Activated CD4-positive, alpha-beta T cell treated with anti-CD3 and anti-CD28 coated beads for 36 hours (primary cell): ENCODE measurements at regions not wholly inside any gene's neighbourhood (a gene's known extent, or its start where the extent isn't known, plus 50 kb on each side); places are given as distances from the start of the nearest gene placed in this dataset.
A peak's percentile ranks its signal among the peaks of the same experiment; 100 is the strongest.
"Not testable (repeated sequence)": the region's sequence is repeated elsewhere in the genome, so short reads cannot be mapped to it uniquely, and the experiment has no call there.

ENCODE experiments used
- ATAC-seq: fragments of 200-7000 bp; cut with Tn5 transposase; one replicate; pipeline ENCODE4 v1.10.0; 2021; ENCODE audit warnings: mild to moderate bottlenecking, moderate library complexity
- CTCF ChIA-PET: fragments of 350-600 bp; sonication (Branson Sonifier 250); formaldehyde crosslinking; loops from one replicate; lab custom pipeline; 2021; ENCODE audit warnings: antibody characterized with exemption; lab: Charles Lee
- POLR2A ChIA-PET: fragments of 350-600 bp; sonication (Branson Sonifier 250); formaldehyde crosslinking; loops from one replicate; lab custom pipeline; 2021; ENCODE audit warnings: antibody characterized with exemption, inconsistent platforms; lab: Charles Lee
- DNase-seq: peaks from one replicate; pipeline ENCODE4 v3.0.0-alpha.2; 2020
- H3K27ac Mint-ChIP-seq: one replicate; pipeline ENCODE4 v1.8.0; 2021; ENCODE audit warnings: mixed read lengths
- H3K27me3 Mint-ChIP-seq: one replicate; pipeline ENCODE4 v1.8.0; 2021; ENCODE audit warnings: mixed read lengths
- H3K36me3 Mint-ChIP-seq: one replicate; pipeline ENCODE4 v1.8.0; 2021; ENCODE audit warnings: low read depth, mixed read lengths
- H3K4me1 Mint-ChIP-seq: one replicate; pipeline ENCODE4 v1.8.0; 2021; ENCODE audit warnings: mixed read lengths
- H3K4me3 Mint-ChIP-seq: one replicate; pipeline ENCODE4 v1.8.0; 2021; ENCODE audit warnings: mild to moderate bottlenecking, moderate library complexity, mixed read lengths
- H3K9me3 Mint-ChIP-seq: one replicate; pipeline ENCODE4 v1.8.0; 2021; ENCODE audit warnings: low read depth, mixed read lengths
- intact Hi-C, 2 experiments: fragments of 100-400 bp; cut with DNase I in 1 of 2; cut with micrococcal nuclease in 1 of 2; formaldehyde crosslinking; loops; one replicate each; pipeline versions ENCODE4 v1.14.2 to v1.15.1; 2022 to 2024; cut with DNase I, micrococcal nuclease

GRCh38 chr6:170008294-170008785, 256.9 kb downstream of the ERMARD start:
- DNase-seq (no peak), ATAC-seq (no peak)

GRCh38 chr6:170007468-170008293, 256.3 kb downstream of the ERMARD start:
- ChIA-PET POLR2A (no interaction called here), CTCF (interaction anchor here (1.1 kb wide), 1 partner anchor 515 kb away, joined by 3 read pairs; no protein-coding TSS in a partner anchor)
- DNase-seq: no peak
- no peak overlapping the region for H3K27ac Mint-ChIP-seq
- H3K4me3 Mint-ChIP-seq: no peak overlapping the region
- H3K9me3 Mint-ChIP-seq: peaks cover 19% of the 10 kb centered on the region
- H3K4me1 Mint-ChIP-seq: peaks cover 6% of the 10 kb centered on the region
- intact Hi-C loops: no loop called here
- ATAC-seq: no peak
- H3K36me3 Mint-ChIP-seq: peaks cover 9% of the 10 kb centered on the region
- H3K27me3 Mint-ChIP-seq: peaks cover 2% of the 10 kb centered on the region

More at GRCh38 chr6:170008294-170008785, 256.9 kb downstream of the ERMARD start:
- Mint-ChIP-seq H3K4me3 (no peak overlapping the region), H3K36me3 (peaks cover 9% of the 10 kb centered on the region), H3K4me1 (peaks cover 6% of the 10 kb centered on the region), H3K27me3 (peaks cover 4% of the 10 kb centered on the region), H3K9me3 (peaks cover 14% of the 10 kb centered on the region), H3K27ac (no peak overlapping the region)
- intact Hi-C loops: no loop called here
- ChIA-PET POLR2A (no interaction called here), CTCF (interaction anchor here (1.1 kb wide), 1 partner anchor 515 kb away, joined by 3 read pairs; no protein-coding TSS in a partner anchor)

DNA sequence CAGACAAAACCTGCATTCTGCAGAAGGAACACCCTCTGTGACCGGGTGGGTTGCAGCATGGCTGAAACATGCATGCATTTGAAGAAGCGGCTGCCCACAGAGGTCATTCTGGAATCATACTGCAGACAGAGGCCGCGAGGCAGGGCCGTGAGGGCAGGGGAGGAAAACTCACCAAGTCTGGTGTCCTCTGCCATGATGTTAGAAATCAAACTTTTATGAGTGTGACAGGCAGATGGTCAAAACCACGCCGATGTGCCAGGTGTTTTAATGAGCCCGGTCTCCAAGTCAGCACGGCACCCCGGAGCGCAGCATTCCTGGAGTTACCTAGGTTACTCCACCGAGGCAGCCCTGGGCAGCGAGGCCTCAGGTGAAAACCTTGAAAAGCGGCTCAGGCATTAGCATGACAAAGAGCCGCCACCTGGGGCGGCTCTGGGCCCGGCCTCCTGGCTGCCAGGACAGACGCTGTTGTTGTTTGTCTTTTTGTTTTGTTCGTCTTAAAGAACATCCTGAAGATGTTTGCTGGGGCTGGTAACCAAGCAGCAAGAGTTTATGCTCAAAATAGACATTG, 255.6 kb downstream of the ERMARD start:
- DNase-seq (no peak), ATAC-seq (no peak)
- Mint-ChIP-seq H3K9me3 (peaks cover 24% of the 10 kb centered on the region), H3K36me3 (peaks cover 14% of the 10 kb centered on the region), H3K4me3 (no peak overlapping the region), H3K27ac (no peak overlapping the region), H3K4me1 (peaks cover 6% of the 10 kb centered on the region), H3K27me3 (no peaks in the 10 kb centered on the region)
- POLR2A ChIA-PET: no interaction called here
- intact Hi-C loops: no loop called here
- CTCF ChIA-PET: no interaction called here

GRCh38 chr6:170006071-170006899, 254.9 kb downstream of the ERMARD start:
- DNase-seq (no peak), ATAC-seq (no peak)
- CTCF ChIA-PET: interaction anchor here (0.6 kb wide), 1 partner anchor 38 kb away, joined by 4 read pairs; no protein-coding TSS in a partner anchor
- Mint-ChIP-seq H3K4me1 (peaks cover 6% of the 10 kb centered on the region), H3K27ac (no peak overlapping the region), H3K36me3 (peaks cover 15% of the 10 kb centered on the region), H3K9me3 (peaks cover 24% of the 10 kb centered on the region), H3K27me3 (no peaks in the 10 kb centered on the region), H3K4me3 (no peak overlapping the region)
- POLR2A ChIA-PET: no interaction called here
- intact Hi-C loops: no loop called here

DNA sequence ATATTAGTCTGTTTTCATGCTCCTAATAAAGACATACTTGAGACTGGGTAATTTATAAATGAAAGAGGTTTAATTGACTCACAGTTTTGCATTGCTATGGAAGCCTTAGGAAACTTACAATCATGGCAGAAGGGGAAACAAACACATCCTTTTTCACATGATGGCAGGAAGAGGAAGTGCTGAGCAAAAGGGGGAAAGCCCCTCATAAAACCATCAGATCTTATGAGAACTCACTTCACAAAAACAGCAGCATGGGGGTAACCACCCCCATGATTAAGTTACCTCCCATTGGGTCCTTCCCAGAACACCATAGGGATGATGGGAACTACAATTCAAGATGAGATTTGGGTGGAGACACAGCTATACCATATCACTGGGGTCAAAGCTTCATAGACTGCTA, 254.2 kb downstream of the ERMARD start:
- Mint-ChIP-seq H3K4me1 (peaks cover 6% of the 10 kb centered on the region), H3K4me3 (no peak overlapping the region), H3K36me3 (peaks cover 15% of the 10 kb centered on the region), H3K27ac (no peak overlapping the region), H3K27me3 (peaks cover 1% of the 10 kb centered on the region), H3K9me3 (peaks cover 29% of the 10 kb centered on the region)
- intact Hi-C loops: no loop called here
- ATAC-seq (no peak), DNase-seq (no peak)
- CTCF ChIA-PET: interaction anchor here (0.6 to 0.7 kb wide), 2 partner anchors 38 to 53 kb away, joined by 3 to 4 read pairs; no protein-coding TSS in a partner anchor
- POLR2A ChIA-PET: no interaction called here

- no peak for ATAC-seq
- POLR2A ChIA-PET: no interaction called here
- CTCF ChIA-PET: no interaction called here
- Mint-ChIP-seq H3K9me3 (peaks cover 29% of the 10 kb centered on the region), H3K27me3 (peaks cover 1% of the 10 kb centered on the region), H3K36me3 (peaks cover 15% of the 10 kb centered on the region), H3K4me3 (no peak overlapping the region), H3K27ac (no peak overlapping the region), H3K4me1 (peaks cover 6% of the 10 kb centered on the region)
- intact Hi-C loops: no loop called here
- DNase-seq: no peak
Observed at GRCh38 chr6:170004585-170005210, 253.3 kb downstream of the ERMARD start.

GRCh38 chr6:170003451-170004160, 252.2 kb downstream of the ERMARD start:
- Mint-ChIP-seq H3K4me3 (no peak overlapping the region), H3K9me3 (peaks cover 29% of the 10 kb centered on the region), H3K36me3 (peaks cover 15% of the 10 kb centered on the region), H3K4me1 (peaks cover 6% of the 10 kb centered on the region), H3K27me3 (peaks cover 1% of the 10 kb centered on the region), H3K27ac (no peak overlapping the region)
- CTCF ChIA-PET: no interaction called here
- intact Hi-C loops: no loop called here
- POLR2A ChIA-PET: no interaction called here
- no peak for DNase-seq
- no peak for ATAC-seq

DNA sequence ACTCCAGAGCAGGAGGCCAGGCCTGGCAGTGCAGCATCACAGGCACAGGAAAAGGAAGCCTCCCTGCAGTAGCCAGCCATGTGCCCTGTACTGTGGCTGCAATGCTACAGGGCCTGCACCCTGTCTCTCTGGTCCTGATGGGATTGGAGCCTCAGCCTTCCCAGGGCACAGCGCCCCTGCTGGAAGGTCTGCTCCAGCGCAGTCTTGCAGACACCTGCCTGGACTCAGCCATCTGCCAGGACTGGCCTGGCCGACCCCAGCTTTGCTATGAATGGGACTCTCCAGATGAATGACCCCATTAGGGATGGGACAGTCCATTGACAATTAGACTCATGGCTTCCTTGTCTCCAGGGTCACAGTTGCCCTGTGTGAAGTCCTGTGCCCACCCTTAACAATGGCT, 251.6 kb downstream of the ERMARD start:
- Mint-ChIP-seq H3K9me3 (peaks cover 29% of the 10 kb centered on the region), H3K27ac (no peak overlapping the region), H3K4me1 (peaks cover 6% of the 10 kb centered on the region), H3K27me3 (peaks cover 1% of the 10 kb centered on the region), H3K4me3 (no peak overlapping the region), H3K36me3 (peaks cover 15% of the 10 kb centered on the region)
- ATAC-seq (peak; percentile 23), DNase-seq (no peak)
- intact Hi-C loops: no loop called here
- CTCF ChIA-PET: no interaction called here
- POLR2A ChIA-PET: no interaction called here

GRCh38 chr6:170001782-170002181, 250.4 kb downstream of the ERMARD start:
- H3K4me3 Mint-ChIP-seq, H3K27ac Mint-ChIP-seq, H3K27me3 Mint-ChIP-seq, DNase-seq, H3K4me1 Mint-ChIP-seq, CTCF ChIA-PET, POLR2A ChIA-PET, intact Hi-C loops, ATAC-seq: not testable (repeated sequence)
- Mint-ChIP-seq H3K9me3 (peaks cover 29% of the 10 kb centered on the region), H3K36me3 (peaks cover 15% of the 10 kb centered on the region)

DNA sequence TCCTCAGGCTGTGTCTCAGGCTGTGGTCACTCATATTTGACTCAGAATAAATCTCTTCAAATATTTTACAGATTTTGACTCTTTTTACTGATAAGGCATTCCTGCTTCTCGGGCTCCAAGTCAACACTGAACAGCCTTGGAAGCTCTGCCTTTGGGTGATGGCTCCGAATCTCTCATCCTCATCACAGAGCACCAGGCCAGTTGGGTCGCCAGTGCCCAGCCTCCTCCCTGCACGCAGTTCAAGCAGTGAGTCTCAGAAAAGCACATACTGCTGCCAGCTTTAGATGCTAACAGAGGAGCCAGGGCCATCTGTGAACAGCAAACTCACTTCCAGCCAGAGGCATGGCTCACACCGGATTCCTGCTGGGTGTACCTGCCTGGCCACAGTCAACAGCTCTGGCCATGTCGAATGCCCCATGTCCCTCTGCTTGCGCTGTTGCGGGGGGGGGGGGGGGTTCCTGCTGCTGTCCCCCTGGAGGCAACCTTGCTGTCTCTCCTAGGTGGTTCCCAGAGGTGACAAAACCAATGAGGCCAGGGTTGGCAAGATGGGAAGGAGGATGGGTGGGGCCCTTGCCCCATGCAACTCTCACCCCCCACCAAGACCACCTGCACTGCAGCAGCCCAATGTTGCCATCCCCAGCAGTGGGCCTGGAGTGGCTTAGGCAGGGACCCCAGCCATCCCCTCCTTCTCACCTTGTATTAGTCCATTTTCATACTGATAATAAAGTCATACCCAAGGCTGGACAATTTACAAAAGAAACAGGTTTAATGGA, 248.8 kb downstream of the ERMARD start:
- ATAC-seq: no peak
- no peak overlapping the region for H3K4me3 Mint-ChIP-seq

More for the DNA sequence above, 248.8 kb downstream of the ERMARD start:
- ChIA-PET POLR2A (no interaction called here), CTCF (no interaction called here)
- intact Hi-C loops: no loop called here
- Mint-ChIP-seq H3K9me3 (peaks cover 27% of the 10 kb centered on the region), H3K27ac (no peak overlapping the region), H3K4me1 (peaks cover 4% of the 10 kb centered on the region), H3K36me3 (peaks cover 11% of the 10 kb centered on the region), H3K27me3 (peaks cover 1% of the 10 kb centered on the region)
- no peak for DNase-seq
